ENCODE measurements at regions not wholly inside any gene's neighbourhood (a gene's known extent, or its start where the extent isn't known, plus 50 kb on each side); places are given as distances from the start of the nearest gene placed in this dataset.

GRCh38 chr6:79808921-79809320, 138.4 kb downstream of the ELOVL4 start:
- TF ChIP-seq CTCF (conservative IDR thresholded peaks at IDR 0.05) (no peak), ZFX (IDR thresholded peaks at IDR 0.05) (no peak)
